HepG2 (cell line): ENCODE measurements at regions not wholly inside any gene's neighbourhood (a gene's known extent, or its start where the extent isn't known, plus 50 kb on each side); places are given as distances from the start of the nearest gene placed in this dataset.
A peak's percentile ranks its signal among the peaks of the same experiment; 100 is the strongest.

Experiments used
- BCL6 ChIP-seq: IDR thresholded peaks from 2 replicates; pipeline ENCODE4 v1.6.1; 2016; ENCODE audit warnings: missing genetic modification reagents, missing compliant biosample characterization
- BRF2 ChIP-seq: sonication (generic); formaldehyde crosslinking; IDR thresholded peaks from 2 replicates; pipeline ENCODE4 v1.8.1; 2022; ENCODE audit warnings: mild to moderate bottlenecking, missing genetic modification reagents
- ELF3 ChIP-seq: IDR thresholded peaks from 2 replicates; pipeline ENCODE4 v1.6.1; 2016; ENCODE audit warnings: missing genetic modification reagents, missing compliant biosample characterization
- ETV5 ChIP-seq: IDR thresholded peaks from 2 replicates; pipeline ENCODE4 v1.6.1; 2018; ENCODE audit warnings: missing biosample characterization, missing genetic modification reagents, inconsistent platforms, borderline replicate concordance
- FOXA3 ChIP-seq: IDR thresholded peaks from 2 replicates; pipeline ENCODE4 v1.6.1; 2016; ENCODE audit warnings: missing genetic modification reagents, missing compliant biosample characterization
- FOXO4 ChIP-seq: sonication (generic); formaldehyde crosslinking; conservative IDR thresholded peaks from 2 replicates; pipeline ENCODE4 v1.8.1; 2023; ENCODE audit warnings: missing genetic modification reagents
- FOXP1 ChIP-seq, 2 experiments: fragments of 450-650 bp in 1 of 2; IDR thresholded peaks; 2 replicates each; pipeline ENCODE4 v1.6.1; 2017 to 2018; ENCODE audit warnings: antibody characterized with exemption in 1 of 2
- GLI4 ChIP-seq: sonication (generic); formaldehyde crosslinking; IDR thresholded peaks from 2 replicates; pipeline ENCODE4 v1.5.1; 2020; ENCODE audit warnings: missing genetic modification reagents, mild to moderate bottlenecking, moderate library complexity, borderline replicate concordance
- HIVEP1 ChIP-seq: sonication (generic); formaldehyde crosslinking; IDR thresholded peaks from 2 replicates; pipeline ENCODE4 v1.4.0; 2020; ENCODE audit warnings: mild to moderate bottlenecking, missing genetic modification reagents
- HNF4G ChIP-seq, 2 experiments: sonication (generic) in 1 of 2; formaldehyde crosslinking in 1 of 2; IDR thresholded peaks; 2 replicates each; pipeline versions ENCODE4 v1.4.0 to v1.6.1; 2011 to 2020; ENCODE audit warnings: borderline replicate concordance in 2 of 2, low read depth in 2 of 2, mild to moderate bottlenecking in 2 of 2, low read length in 1 of 2, missing genetic modification reagents in 1 of 2, moderate library complexity in 1 of 2
- NFIB ChIP-seq: sonication (generic); formaldehyde crosslinking; IDR thresholded peaks from 2 replicates; pipeline ENCODE4 v1.9.0; 2021; ENCODE audit warnings: missing genetic modification reagents, mild to moderate bottlenecking, borderline replicate concordance
- RNF219 ChIP-seq: sonication (generic); formaldehyde crosslinking; IDR thresholded peaks from 2 replicates; pipeline ENCODE4 v1.5.0; 2020; ENCODE audit warnings: mild to moderate bottlenecking, missing genetic modification reagents
- RXRB ChIP-seq: IDR thresholded peaks from 2 replicates; pipeline ENCODE4 v1.6.1; 2016; ENCODE audit warnings: borderline replicate concordance, missing genetic modification reagents, missing compliant biosample characterization
- ZFYVE20 ChIP-seq: sonication (generic); formaldehyde crosslinking; IDR thresholded peaks from 2 replicates; pipeline ENCODE4 v1.8.0; 2023; ENCODE audit warnings: low read depth, mild to moderate bottlenecking, moderate library complexity, missing genetic modification reagents, borderline replicate concordance
- ZNF253 ChIP-seq: sonication (generic); formaldehyde crosslinking; IDR thresholded peaks from 2 replicates; pipeline ENCODE4 v1.8.0; 2022; ENCODE audit warnings: mild to moderate bottlenecking, missing genetic modification reagents, borderline replicate concordance
- ZNF326 ChIP-seq: sonication (generic); formaldehyde crosslinking; IDR thresholded peaks from 2 replicates; pipeline ENCODE4 v1.4.0; 2020; ENCODE audit warnings: missing genetic modification reagents, borderline replicate concordance
- ZNF441 ChIP-seq: sonication (generic); formaldehyde crosslinking; IDR thresholded peaks from 2 replicates; pipeline ENCODE4 v1.7.0; 2021; ENCODE audit warnings: missing genetic modification reagents, borderline replicate concordance
- ZNF549 ChIP-seq: sonication (generic); formaldehyde crosslinking; IDR thresholded peaks from 2 replicates; pipeline ENCODE4 v1.5.0; 2020; ENCODE audit warnings: missing genetic modification reagents
- ZNF704 ChIP-seq: sonication (generic); formaldehyde crosslinking; IDR thresholded peaks from 2 replicates; pipeline ENCODE4 v1.8.1; 2023; ENCODE audit warnings: mild to moderate bottlenecking, inconsistent platforms, moderate library complexity, missing genetic modification reagents, borderline replicate concordance
- ZNF790 ChIP-seq: sonication (generic); formaldehyde crosslinking; IDR thresholded peaks from 2 replicates; pipeline ENCODE4 v1.8.0; 2022; ENCODE audit warnings: missing genetic modification reagents, mild to moderate bottlenecking, borderline replicate concordance
- ZNF800 ChIP-seq: sonication (generic); formaldehyde crosslinking; IDR thresholded peaks from 2 replicates; pipeline ENCODE4 v1.4.0; 2020; ENCODE audit warnings: missing genetic modification reagents

- TF ChIP-seq ZFYVE20 (CRISPR knock-in tag) (no peak), ZNF441 (CRISPR knock-in tag) (no peak), ZNF253 (CRISPR knock-in tag) (no peak), HNF4G (IDR thresholded peaks at IDR 0.05; ENCODE audit: borderline replicate concordance, low read depth, low read length) (peak; percentile 56), HNF4G (CRISPR knock-in tag; IDR thresholded peaks at IDR 0.05; ENCODE audit: borderline replicate concordance, low read depth) (no peak), ETV5 (no peak; the same call in 1 of the 2 replicates), ZNF800 (CRISPR knock-in tag) (no peak), FOXO4 (no peak), BCL6 (CRISPR knock-in tag) (no peak), RXRB (CRISPR knock-in tag) (peak; percentile 72), FOXP1 (IDR thresholded peaks at IDR 0.05) (no peak), FOXP1 (CRISPR knock-in tag; IDR thresholded peaks at IDR 0.05) (0 out of 2 replicates have a peak, but pooled peaks have one; percentile 26), HIVEP1 (no peak), ZNF326 (CRISPR knock-in tag) (no peak), GLI4 (CRISPR knock-in tag) (no peak), FOXA3 (peak; percentile 59), ELF3 (CRISPR knock-in tag) (no peak), RNF219 (CRISPR knock-in tag) (no peak), NFIB (CRISPR knock-in tag) (no peak), ZNF704 (CRISPR knock-in tag) (no peak), ZNF549 (CRISPR knock-in tag) (no peak), BRF2 (CRISPR knock-in tag) (no peak), ZNF790 (CRISPR knock-in tag) (0 out of 2 replicates have a peak, but pooled peaks have one; percentile 36)
These were observed 616.2 kb downstream of the ANKRD50 start (continued) for GRCh38 chr4:124096290-124096689.
